SJCRH30 (cell line): ENCODE measurements at regions not wholly inside any gene's neighbourhood (a gene's known extent, or its start where the extent isn't known, plus 50 kb on each side); places are given as distances from the start of the nearest gene placed in this dataset.

Experiments used
- DNase-seq, 2 experiments: peaks; one replicate each; pipeline ENCODE4 v3.0.0-alpha.2; 2015 to 2020
- H3K27ac ChIP-seq: fragments of 250-450 bp; sonication (Bioruptor Pico); 2 replicates; pipeline ENCODE4 v1.5.1; 2020; ENCODE audit warnings: mild to moderate bottlenecking, moderate library complexity
- H3K27me3 ChIP-seq: fragments of 250-450 bp; sonication (Bioruptor Pico); 2 replicates; pipeline ENCODE4 v1.5.1; 2020; ENCODE audit warnings: mild to moderate bottlenecking, moderate library complexity
- H3K36me3 ChIP-seq: fragments of 250-450 bp; sonication (Bioruptor Pico); 2 replicates; pipeline ENCODE4 v1.5.1; 2020; ENCODE audit warnings: mild to moderate bottlenecking, moderate library complexity
- H3K4me1 ChIP-seq: fragments of 250-450 bp; sonication (Bioruptor Pico); 2 replicates; pipeline ENCODE4 v1.5.1; 2020; ENCODE audit warnings: mild to moderate bottlenecking, moderate library complexity
- H3K4me3 ChIP-seq: fragments of 250-450 bp; sonication (Bioruptor Pico); 2 replicates; pipeline ENCODE4 v1.5.1; 2020; ENCODE audit warnings: mild to moderate bottlenecking, moderate library complexity
- H3K9me3 ChIP-seq: fragments of 250-450 bp; sonication (Bioruptor Pico); replicated peaks from 2 replicates; pipeline ENCODE4 v1.5.1; 2020; ENCODE audit warnings: mild to moderate bottlenecking, moderate library complexity

DNA sequence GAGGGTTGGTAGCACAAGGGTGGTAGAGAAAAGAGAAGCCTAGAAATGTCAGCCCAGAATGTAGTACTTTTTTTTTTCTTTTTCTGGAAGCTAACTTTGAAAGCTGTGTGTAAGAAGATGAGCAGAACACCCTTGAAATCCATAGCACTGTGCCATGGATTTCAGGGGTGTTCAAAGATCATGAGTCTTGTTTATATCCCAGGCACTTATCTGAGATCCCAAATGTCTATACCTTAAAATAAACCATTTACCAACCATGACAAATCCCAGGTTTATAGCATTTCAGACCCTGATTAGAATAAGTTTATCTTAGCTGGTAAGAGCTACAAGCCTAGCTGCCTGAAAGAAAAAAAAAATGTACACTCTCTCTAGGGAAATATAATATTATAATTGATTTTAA, 389.9 kb upstream of the ANXA10 start:
- H3K27ac ChIP-seq = peak overlapping the region; percentile 67
- no peak overlapping the region for H3K4me3 ChIP-seq
- H3K4me1 ChIP-seq = peaks cover 28% of the 10 kb centered on the region
- no peaks in the 10 kb centered on the region for H3K27me3 ChIP-seq
- no peaks in the 10 kb centered on the region for H3K9me3 ChIP-seq
- peak; percentile 17 to 77 for DNase-seq
- H3K36me3 ChIP-seq = no peaks in the 10 kb centered on the region

DNA sequence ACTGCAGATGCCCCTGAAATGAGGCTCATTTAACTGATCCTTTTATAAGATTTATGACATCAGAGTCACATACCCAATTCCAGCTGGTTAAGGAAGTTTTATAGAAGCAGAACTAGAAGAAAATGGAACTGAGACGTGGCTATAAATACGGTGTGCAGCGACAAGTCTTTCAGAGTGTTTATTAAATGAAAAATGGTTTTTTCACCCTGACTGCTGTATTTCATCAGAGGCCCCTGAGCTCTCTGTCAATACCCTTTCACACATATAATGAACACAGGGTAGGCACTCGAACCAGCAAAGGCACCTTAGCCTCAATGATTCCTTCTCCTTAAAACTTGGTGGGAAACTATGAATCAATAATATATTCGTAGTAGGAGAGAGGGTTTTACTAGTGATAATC, 380.8 kb upstream of the ANXA10 start:
- Histone ChIP-seq H3K27me3 (no peaks in the 10 kb centered on the region), H3K36me3 (no peaks in the 10 kb centered on the region), H3K27ac (no peak overlapping the region), H3K4me3 (no peak overlapping the region), H3K9me3 (no peaks in the 10 kb centered on the region), H3K4me1 (peaks cover 25% of the 10 kb centered on the region)
- no peak for DNase-seq

DNA sequence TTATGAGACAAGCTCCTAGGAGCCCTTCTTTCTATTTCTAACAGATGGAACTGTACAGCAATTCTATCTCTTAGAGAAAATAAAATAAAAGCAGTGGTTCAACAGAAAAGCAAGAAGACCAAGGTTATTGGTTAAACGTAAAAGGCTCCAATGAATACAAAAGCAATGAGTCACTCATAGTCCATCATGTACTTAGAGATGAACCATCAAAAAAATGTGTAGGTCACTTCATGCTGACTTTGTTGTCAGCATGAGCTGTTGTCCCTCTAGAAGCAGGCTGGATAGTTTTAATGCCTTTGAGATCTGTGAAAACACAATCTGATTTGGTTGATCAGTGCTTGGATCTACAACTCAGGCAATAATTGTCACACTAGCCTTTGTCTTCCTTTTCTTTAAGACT, 378.6 kb upstream of the ANXA10 start:
- Histone ChIP-seq H3K27ac (no peak overlapping the region), H3K4me1 (peaks cover 45% of the 10 kb centered on the region), H3K4me3 (no peak overlapping the region), H3K9me3 (no peaks in the 10 kb centered on the region), H3K36me3 (no peaks in the 10 kb centered on the region), H3K27me3 (no peaks in the 10 kb centered on the region)
- no peak for DNase-seq

DNA sequence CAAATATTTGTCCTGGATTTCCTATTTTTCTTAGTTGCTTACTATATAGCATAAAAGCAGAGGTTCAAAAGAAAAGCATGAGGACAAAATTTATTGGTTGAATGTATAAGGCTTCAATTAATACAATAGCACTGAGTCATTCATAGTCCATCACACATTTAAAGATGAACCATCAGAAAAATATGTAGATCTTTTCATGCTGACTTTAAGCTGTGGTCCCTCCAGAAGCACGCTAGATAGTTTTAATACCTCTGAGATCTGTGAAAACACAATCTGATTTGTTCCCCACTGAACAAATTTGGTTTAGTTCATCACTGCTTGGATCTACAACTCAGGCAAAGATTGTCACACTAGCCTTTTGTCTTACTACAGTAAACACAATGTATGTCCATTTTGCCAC, 377.2 kb upstream of the ANXA10 start:
- no peaks in the 10 kb centered on the region for H3K36me3 ChIP-seq
- peak in 1 of 2 experiments; percentile 25 for DNase-seq
- no peaks in the 10 kb centered on the region for H3K27me3 ChIP-seq
- peaks cover 45% of the 10 kb centered on the region for H3K4me1 ChIP-seq
- no peaks in the 10 kb centered on the region for H3K9me3 ChIP-seq
- no peak overlapping the region for H3K4me3 ChIP-seq
- peak overlapping the region; percentile 28 for H3K27ac ChIP-seq

DNA sequence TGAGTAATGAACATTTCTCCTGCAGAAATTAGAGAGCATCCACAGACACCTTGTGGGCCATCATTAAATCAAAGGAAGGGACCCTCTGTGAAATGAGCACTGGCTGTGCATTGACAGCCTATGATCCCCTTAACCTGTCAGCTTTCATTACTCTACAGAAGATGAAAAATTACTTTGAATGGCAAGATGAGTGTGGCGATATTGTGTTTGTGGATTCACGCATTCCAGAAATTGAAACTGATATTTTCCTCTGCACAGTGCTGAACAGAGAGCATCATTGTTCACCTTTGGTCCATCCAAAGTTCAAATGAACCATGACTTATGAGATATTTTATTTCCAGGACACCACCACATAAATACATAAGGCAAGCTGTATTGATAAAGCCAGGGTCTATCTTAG, 374.8 kb upstream of the ANXA10 start:
- Histone ChIP-seq H3K27ac (peak overlapping the region; percentile 63), H3K27me3 (no peaks in the 10 kb centered on the region), H3K9me3 (no peaks in the 10 kb centered on the region), H3K4me3 (no peak overlapping the region), H3K4me1 (peaks cover 45% of the 10 kb centered on the region), H3K36me3 (no peaks in the 10 kb centered on the region)
- DNase-seq = peak; percentile 29 to 85

DNA sequence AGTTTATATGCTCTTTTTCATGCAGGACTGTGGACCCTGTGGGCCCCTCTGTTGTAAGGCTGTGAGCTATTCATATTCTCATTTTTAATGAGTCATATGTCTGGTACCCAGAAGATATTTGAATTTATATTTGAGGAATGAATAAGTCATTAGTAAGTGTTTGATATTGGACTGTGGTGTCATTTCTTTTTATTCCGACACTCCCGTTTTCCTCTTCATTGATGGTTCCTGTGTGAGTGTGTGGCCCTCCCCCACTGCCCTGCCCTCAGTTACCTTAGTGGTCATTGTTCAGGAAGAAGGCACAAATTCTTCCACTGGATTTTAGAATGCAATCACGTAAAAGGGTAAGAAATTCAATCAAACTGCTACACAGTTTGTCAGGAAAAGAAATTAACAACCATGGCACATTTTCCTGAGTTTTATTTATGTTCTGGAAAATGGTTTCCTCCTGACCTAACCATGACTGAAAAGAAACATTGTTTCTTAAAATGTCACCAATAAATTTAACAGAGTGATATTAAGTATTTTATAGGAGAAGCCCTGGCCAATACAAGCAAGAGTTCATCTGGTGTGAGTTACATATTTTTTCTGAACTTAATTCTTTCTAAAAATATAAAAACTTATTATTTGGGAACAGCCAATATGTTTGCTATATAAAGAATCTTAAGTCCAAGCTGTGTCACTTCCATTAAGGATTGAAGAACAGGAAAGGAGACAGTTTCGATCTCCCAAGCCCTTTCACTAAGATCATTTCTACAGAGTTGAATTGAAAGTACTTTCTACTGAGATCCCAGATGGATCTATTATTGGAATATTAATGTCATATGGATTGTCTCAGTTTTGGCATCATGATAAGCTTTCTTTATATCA, 370.5 kb upstream of the ANXA10 start:
- Histone ChIP-seq H3K36me3 (no peaks in the 10 kb centered on the region), H3K27me3 (no peaks in the 10 kb centered on the region), H3K9me3 (no peaks in the 10 kb centered on the region), H3K4me1 (peaks cover 17% of the 10 kb centered on the region), H3K4me3 (no peak overlapping the region), H3K27ac (no peak overlapping the region)
- DNase-seq = no peak

DNA sequence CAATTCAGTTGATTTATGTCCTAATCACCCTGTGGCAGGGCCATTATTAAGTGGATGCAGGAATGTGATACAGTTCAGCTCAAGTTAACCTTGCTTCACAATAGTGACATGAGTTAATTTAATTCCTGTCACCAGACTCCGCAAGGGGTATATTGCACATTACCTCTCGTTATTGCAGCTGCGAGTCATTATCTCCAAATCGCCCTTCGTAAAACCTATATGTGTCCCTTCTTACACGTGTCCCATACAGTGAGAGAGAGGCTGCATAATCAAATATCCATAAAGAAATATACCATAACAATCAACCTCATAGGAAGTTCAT, 369.9 kb upstream of the ANXA10 start:
- Histone ChIP-seq H3K9me3 (no peaks in the 10 kb centered on the region), H3K36me3 (no peaks in the 10 kb centered on the region), H3K4me1 (peaks cover 11% of the 10 kb centered on the region), H3K27ac (no peak overlapping the region), H3K4me3 (no peak overlapping the region), H3K27me3 (no peaks in the 10 kb centered on the region)
- DNase-seq = no peak

DNA sequence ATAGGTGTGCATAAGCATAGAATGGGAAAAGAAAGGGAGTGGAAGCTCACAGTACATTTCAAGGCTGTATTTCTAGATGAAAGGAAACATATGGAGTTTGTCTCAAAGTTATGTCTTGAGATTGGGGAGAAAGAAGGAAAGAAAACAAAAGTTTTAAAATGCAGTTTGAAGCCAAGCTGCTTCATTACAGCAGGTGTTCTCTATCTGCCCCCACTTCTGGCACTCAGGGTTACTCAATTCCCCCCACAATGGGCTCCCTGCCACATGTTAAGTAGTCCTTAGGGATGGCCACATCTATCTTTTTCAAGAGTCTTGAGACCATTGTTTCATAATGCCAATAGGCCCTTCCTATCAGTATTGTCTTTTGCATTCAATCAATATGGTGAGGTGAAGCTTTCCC, 367.4 kb upstream of the ANXA10 start:
- H3K27ac ChIP-seq = no peak overlapping the region
- H3K9me3 ChIP-seq = no peaks in the 10 kb centered on the region
- H3K4me1 ChIP-seq = no peaks in the 10 kb centered on the region
- H3K4me3 ChIP-seq = no peak overlapping the region
- no peaks in the 10 kb centered on the region for H3K36me3 ChIP-seq
- no peak for DNase-seq
- H3K27me3 ChIP-seq = no peaks in the 10 kb centered on the region

DNA sequence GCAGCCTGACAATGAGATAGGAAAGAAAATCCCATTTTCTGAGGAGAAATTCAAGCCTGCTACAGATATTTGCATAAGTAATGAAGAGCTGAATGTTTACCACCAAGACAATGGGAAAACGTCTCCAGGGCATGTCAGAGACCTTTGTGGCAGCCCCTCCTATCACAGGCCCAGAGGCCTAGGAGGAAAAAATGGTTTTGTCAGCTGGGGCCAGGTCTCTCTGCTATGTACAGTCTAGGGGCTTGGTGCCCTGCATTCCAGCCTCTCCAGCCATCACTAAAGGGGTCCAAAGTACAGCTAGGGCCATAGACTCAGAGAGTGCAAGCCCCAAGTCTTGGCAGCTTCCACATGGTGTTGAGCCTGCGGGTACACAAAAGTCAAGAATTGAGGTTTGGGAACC, 361.6 kb upstream of the ANXA10 start:
- Histone ChIP-seq H3K27ac (no peak overlapping the region), H3K36me3 (no peaks in the 10 kb centered on the region)

DNA sequence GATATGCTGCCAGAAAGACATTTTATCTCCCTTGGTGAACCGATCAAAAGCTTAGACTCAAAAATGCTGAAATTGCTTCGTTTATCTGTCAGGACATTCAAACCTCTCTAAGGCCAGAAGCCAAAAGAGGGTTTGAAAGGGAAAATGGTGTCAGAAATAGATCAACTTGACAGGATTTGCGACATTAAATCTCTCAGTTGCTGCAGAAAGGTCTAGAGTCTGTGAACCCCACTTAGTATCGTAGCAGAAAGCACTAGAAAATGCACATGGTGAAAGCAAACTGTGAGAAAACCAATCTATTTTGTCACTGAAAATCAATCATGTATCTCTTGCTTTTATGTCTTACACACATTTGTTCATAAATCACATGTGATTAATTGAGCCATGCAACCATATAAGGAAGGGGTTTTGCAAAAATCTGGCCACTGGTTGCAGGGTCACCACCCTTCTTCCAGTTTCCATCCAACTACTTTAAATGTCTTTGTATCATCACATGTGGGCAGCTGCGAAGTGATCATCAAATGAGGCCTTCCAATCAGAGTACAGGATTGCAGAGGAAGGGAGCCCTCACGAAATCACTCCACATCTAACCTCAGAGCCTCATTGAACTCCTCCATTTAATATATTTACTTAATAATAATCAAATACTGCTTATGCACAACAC, 347.2 kb upstream of the ANXA10 start:
- Histone ChIP-seq H3K9me3 (no peaks in the 10 kb centered on the region), H3K36me3 (no peaks in the 10 kb centered on the region), H3K4me3 (no peak overlapping the region), H3K4me1 (no peaks in the 10 kb centered on the region), H3K27me3 (no peaks in the 10 kb centered on the region), H3K27ac (no peak overlapping the region)
- DNase-seq = no peak

More for the DNA sequence above, 361.6 kb upstream of the ANXA10 start:
- no peaks in the 10 kb centered on the region for H3K4me1 ChIP-seq
- H3K9me3 ChIP-seq = no peaks in the 10 kb centered on the region
- DNase-seq = no peak
- H3K27me3 ChIP-seq = no peaks in the 10 kb centered on the region
- H3K4me3 ChIP-seq = no peak overlapping the region

DNA sequence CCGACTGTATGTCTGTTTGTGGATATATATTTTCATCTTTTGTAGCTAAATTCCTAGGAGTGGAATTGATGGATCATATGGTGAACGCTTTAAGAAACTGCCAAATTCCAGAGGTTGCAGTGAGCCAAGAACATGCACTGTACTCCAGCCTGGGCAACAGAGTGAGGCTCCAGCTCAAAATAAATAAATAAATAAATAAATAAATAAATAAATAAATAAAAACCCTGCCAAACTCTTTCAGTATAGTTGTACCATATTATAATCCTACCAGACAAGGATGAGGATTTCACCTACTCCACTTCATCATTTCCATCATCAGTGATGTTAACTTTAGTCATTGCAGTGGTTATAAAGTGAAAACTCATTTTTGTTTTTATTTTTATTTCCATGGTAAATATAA, 325.1 kb upstream of the ANXA10 start:
- Histone ChIP-seq H3K4me1 (no peaks in the 10 kb centered on the region), H3K27ac (no peak overlapping the region), H3K36me3 (no peaks in the 10 kb centered on the region), H3K9me3 (no peaks in the 10 kb centered on the region), H3K4me3 (no peak overlapping the region), H3K27me3 (no peaks in the 10 kb centered on the region)
- no peak for DNase-seq

DNA sequence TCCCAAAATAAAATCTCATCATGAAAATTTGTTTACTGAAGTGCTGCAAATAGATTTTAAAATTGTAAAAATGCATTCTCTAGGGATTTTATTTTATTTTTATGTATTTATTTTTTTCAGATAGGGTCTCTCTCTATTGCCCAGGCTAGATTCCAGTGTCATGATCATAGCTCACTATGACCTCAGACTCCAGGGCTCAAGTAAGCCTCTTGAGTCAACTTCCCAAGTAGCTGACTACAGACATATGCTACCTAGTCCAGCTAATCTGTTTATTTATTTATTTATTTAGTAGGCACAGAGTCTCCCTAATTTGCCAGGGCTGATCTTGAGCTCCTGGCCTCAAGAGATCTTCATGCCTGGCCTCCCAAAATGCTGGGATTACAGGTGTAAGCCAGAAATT, 317.7 kb upstream of the ANXA10 start:
- Histone ChIP-seq H3K4me1 (peaks cover 4% of the 10 kb centered on the region; the same call in 1 of the 2 replicates), H3K9me3 (no peaks in the 10 kb centered on the region), H3K4me3 (no peak overlapping the region), H3K36me3 (no peaks in the 10 kb centered on the region), H3K27me3 (no peaks in the 10 kb centered on the region), H3K27ac (no peak overlapping the region)
- no peak for DNase-seq

DNA sequence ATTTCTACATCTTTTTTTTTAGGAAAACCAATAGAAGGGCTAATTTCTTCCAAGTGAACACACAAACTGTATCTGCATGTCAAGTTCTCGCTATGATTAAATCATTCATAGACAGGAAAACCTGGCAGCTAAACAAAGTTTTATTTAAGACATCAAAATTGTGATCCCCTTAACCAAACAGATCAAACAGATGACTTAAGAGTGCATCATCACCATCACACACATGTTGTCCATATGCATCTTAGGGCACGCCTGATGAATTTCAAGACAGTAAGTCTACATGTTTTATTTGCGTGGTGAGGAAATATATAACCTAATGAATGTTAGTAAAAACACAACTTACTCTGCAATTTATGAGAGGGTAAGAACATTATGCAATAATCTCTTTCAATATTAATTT, 317.0 kb upstream of the ANXA10 start:
- H3K9me3 ChIP-seq = no peaks in the 10 kb centered on the region
- H3K27me3 ChIP-seq = no peaks in the 10 kb centered on the region
- no peak for DNase-seq
- peaks cover 4% of the 10 kb centered on the region; the same call in 1 of the 2 replicates for H3K4me1 ChIP-seq
- H3K36me3 ChIP-seq = no peaks in the 10 kb centered on the region
- no peak overlapping the region for H3K27ac ChIP-seq
- H3K4me3 ChIP-seq = no peak overlapping the region

DNA sequence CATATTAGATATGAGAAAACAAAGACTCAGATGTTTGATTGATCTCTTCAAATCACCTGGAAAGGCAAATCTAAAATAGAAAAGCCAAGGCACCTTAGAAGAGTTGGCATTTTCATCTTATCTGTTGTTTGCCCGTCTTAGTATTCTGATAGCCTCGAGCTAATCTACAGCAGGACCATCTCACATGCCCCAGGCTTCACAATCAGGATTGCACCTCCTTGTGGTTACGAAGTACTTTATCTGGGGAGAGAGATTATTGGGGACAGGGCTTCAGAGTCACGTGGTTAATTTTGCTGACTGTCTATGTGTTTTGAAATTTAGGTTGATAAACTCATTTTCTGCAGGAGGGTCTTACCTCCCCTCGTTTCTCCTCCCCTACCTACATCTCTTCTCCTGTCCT, 313.1 kb upstream of the ANXA10 start:
- no peak for DNase-seq
- H3K36me3 ChIP-seq = no peaks in the 10 kb centered on the region

DNA sequence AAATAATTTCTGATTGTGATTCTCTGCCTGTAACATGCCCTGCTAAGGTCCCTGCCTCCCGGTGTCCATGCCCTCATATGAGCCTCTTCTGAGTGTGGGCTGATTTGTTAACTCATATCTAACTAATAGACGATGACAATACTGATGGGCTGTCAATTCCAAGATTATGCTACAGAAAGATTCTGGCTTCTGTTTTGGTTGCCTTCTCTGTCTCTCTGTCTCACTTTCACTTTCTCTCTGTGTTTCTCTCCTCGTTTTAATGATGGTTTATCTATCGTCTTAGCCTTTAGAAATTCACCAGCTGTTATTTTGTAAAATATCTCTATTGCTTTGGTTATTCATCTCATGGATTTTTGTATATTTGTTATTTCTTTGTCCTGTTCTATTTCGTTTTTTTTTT, 312.5 kb upstream of the ANXA10 start:
- no peak overlapping the region for H3K27ac ChIP-seq
- DNase-seq = no peak
- H3K4me3 ChIP-seq = no peak overlapping the region
- H3K4me1 ChIP-seq = no peaks in the 10 kb centered on the region
- H3K36me3 ChIP-seq = no peaks in the 10 kb centered on the region
- H3K27me3 ChIP-seq = no peaks in the 10 kb centered on the region
- H3K9me3 ChIP-seq = no peaks in the 10 kb centered on the region

More for the DNA sequence above, 313.1 kb upstream of the ANXA10 start:
- Histone ChIP-seq H3K27ac (no peak overlapping the region), H3K4me3 (no peak overlapping the region), H3K27me3 (no peaks in the 10 kb centered on the region), H3K9me3 (no peaks in the 10 kb centered on the region), H3K4me1 (no peaks in the 10 kb centered on the region)

DNA sequence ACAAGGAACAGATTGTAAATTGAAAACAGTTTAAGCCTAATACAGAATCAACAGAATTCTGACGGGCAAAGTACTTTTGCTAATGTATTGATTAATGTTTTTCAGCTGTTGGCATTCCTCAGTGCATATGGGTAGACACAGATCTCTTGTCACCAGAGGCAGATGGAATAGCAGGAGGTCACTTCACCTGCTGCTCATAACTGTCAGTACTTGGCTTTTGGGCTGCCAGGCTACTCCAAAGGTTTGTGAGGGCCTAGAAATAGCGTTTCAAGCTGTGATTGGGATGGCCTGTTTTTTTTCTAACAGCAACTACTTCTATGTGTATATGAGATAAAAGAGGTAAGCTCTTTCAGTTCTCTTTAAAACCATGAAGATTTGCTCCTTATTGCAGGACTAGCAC, 307.5 kb upstream of the ANXA10 start:
- Histone ChIP-seq H3K27me3 (no peaks in the 10 kb centered on the region), H3K4me3 (no peak overlapping the region), H3K9me3 (no peaks in the 10 kb centered on the region), H3K4me1 (peaks cover 9% of the 10 kb centered on the region), H3K36me3 (no peaks in the 10 kb centered on the region), H3K27ac (no peak overlapping the region)
- DNase-seq = peak in 1 of 2 experiments; percentile 40
